ENCODE measurements at regions not wholly inside any gene's neighbourhood (a gene's known extent, or its start where the extent isn't known, plus 50 kb on each side); places are given as distances from the start of the nearest gene placed in this dataset.
"Not testable (repeated sequence)": the region's sequence is repeated elsewhere in the genome, so short reads cannot be mapped to it uniquely, and the experiment has no call there.

- not testable (repeated sequence) for DNase-seq
Measured at GRCh38 chr3:195634426-195635261, 50.9 kb upstream of the APOD start.
